ENCODE measurements at regions not wholly inside any gene's neighbourhood (a gene's known extent, or its start where the extent isn't known, plus 50 kb on each side); places are given as distances from the start of the nearest gene placed in this dataset.

GRCh38 chr13:63206461-63206860 is 1790.8 kb upstream of the PCDH20 start:
- no peak for DNase-seq

- DNase-seq: no peak
Observed at GRCh38 chr13:63201493-63201892, 1785.8 kb upstream of the PCDH20 start.

- no peak for DNase-seq
Observed at GRCh38 chr13:63199508-63199907, 1783.9 kb upstream of the PCDH20 start.

GRCh38 chr13:63198071-63198470 is 1782.4 kb upstream of the PCDH20 start:
- no peak for DNase-seq

GRCh38 chr13:63195726-63196125 is 1780.1 kb upstream of the PCDH20 start:
- DNase-seq: no peak

- no peak for DNase-seq
Observed at GRCh38 chr13:63190742-63191141, 1775.1 kb upstream of the PCDH20 start.

- DNase-seq: no peak
Observed at GRCh38 chr13:63190219-63190618, 1774.6 kb upstream of the PCDH20 start.

- DNase-seq: no peak
Observed at GRCh38 chr13:63189712-63190111, 1774.1 kb upstream of the PCDH20 start.

- no peak for DNase-seq
Observed at GRCh38 chr13:63184693-63185092, 1769.0 kb upstream of the PCDH20 start.

- DNase-seq: no peak
Observed at GRCh38 chr13:63175536-63175935, 1759.9 kb upstream of the PCDH20 start.

- no peak for DNase-seq
Observed at GRCh38 chr13:63167699-63168337, 1752.2 kb upstream of the PCDH20 start.

- DNase-seq: no peak
Observed at GRCh38 chr13:63166345-63166744, 1750.7 kb upstream of the PCDH20 start.

GRCh38 chr13:63163903-63164302 is 1748.3 kb upstream of the PCDH20 start:
- DNase-seq: no peak

GRCh38 chr13:63161219-63161618 is 1745.6 kb upstream of the PCDH20 start:
- DNase-seq: no peak

- DNase-seq: no peak
Observed at GRCh38 chr13:63156816-63157215, 1741.2 kb upstream of the PCDH20 start.

- no peak for DNase-seq
Observed at GRCh38 chr13:63149375-63149774, 1733.7 kb upstream of the PCDH20 start.

GRCh38 chr13:63139277-63139676 is 1723.6 kb upstream of the PCDH20 start:
- DNase-seq: no peak

- DNase-seq: no peak
Observed at GRCh38 chr13:63129995-63130394, 1714.3 kb upstream of the PCDH20 start.

GRCh38 chr13:63128716-63129115 is 1713.1 kb upstream of the PCDH20 start:
- DNase-seq: no peak

GRCh38 chr13:63124863-63125262 is 1709.2 kb upstream of the PCDH20 start:
- DNase-seq: no peak

- DNase-seq: no peak
Observed at GRCh38 chr13:63120883-63121282, 1705.2 kb upstream of the PCDH20 start.

GRCh38 chr13:63117710-63118109 is 1702.1 kb upstream of the PCDH20 start:
- DNase-seq: no peak

GRCh38 chr13:63112799-63113395 is 1697.2 kb upstream of the PCDH20 start:
- no peak for DNase-seq

- DNase-seq: no peak
Observed at GRCh38 chr13:63110466-63110865, 1694.8 kb upstream of the PCDH20 start.

All from bone marrow (tissue), 2 donors.